ENCODE measurements at regions not wholly inside any gene's neighbourhood (a gene's known extent, or its start where the extent isn't known, plus 50 kb on each side); places are given as distances from the start of the nearest gene placed in this dataset.

GRCh38 chr2:136173126-136173525 lies 55.2 kb upstream of the CXCR4 start (continued):
- TF ChIP-seq ZBTB1 (tag by site-specific recombination; IDR thresholded peaks at IDR 0.05) (no peak), ZNF792 (tag by site-specific recombination; IDR thresholded peaks at IDR 0.05) (no peak), ZNF350 (tag by site-specific recombination; IDR thresholded peaks at IDR 0.05) (no peak), ZNF623 (tag by site-specific recombination; IDR thresholded peaks at IDR 0.05) (no peak), KLF1 (tag by site-specific recombination; IDR thresholded peaks at IDR 0.05) (no peak), ZBTB17 (tag by site-specific recombination; IDR thresholded peaks at IDR 0.05) (no peak), ZNF354C (tag by site-specific recombination; IDR thresholded peaks at IDR 0.05; ENCODE audit: borderline replicate concordance, low read depth) (no peak), ZNF501 (tag by site-specific recombination; IDR thresholded peaks at IDR 0.05) (no peak), HOXA7 (CRISPR knock-in tag; IDR thresholded peaks at IDR 0.05; ENCODE audit: borderline replicate concordance) (no peak), ZNF510 (tag by site-specific recombination; IDR thresholded peaks at IDR 0.05; ENCODE audit: insufficient replicate concordance) (no peak)
- TF ChIP-seq, protein P1, sequence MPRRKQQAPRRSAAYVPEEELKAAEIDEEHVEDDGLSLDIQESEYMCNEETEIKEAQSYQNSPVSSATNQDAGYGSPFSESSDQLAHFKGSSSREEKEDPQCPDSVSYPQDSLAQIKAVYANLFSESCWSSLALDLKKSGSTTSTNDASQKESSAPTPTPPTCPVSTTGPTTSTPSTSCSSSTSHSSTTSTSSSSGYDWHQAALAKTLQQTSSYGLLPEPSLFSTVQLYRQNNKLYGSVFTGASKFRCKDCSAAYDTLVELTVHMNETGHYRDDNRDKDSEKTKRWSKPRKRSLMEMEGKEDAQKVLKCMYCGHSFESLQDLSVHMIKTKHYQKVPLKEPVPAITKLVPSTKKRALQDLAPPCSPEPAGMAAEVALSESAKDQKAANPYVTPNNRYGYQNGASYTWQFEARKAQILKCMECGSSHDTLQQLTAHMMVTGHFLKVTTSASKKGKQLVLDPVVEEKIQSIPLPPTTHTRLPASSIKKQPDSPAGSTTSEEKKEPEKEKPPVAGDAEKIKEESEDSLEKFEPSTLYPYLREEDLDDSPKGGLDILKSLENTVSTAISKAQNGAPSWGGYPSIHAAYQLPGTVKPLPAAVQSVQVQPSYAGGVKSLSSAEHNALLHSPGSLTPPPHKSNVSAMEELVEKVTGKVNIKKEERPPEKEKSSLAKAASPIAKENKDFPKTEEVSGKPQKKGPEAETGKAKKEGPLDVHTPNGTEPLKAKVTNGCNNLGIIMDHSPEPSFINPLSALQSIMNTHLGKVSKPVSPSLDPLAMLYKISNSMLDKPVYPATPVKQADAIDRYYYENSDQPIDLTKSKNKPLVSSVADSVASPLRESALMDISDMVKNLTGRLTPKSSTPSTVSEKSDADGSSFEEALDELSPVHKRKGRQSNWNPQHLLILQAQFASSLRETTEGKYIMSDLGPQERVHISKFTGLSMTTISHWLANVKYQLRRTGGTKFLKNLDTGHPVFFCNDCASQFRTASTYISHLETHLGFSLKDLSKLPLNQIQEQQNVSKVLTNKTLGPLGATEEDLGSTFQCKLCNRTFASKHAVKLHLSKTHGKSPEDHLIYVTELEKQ (tag by site-specific recombination; IDR thresholded peaks at IDR 0.05; ENCODE audit: borderline replicate concordance) = no peak
- TF ChIP-seq, protein P2, sequence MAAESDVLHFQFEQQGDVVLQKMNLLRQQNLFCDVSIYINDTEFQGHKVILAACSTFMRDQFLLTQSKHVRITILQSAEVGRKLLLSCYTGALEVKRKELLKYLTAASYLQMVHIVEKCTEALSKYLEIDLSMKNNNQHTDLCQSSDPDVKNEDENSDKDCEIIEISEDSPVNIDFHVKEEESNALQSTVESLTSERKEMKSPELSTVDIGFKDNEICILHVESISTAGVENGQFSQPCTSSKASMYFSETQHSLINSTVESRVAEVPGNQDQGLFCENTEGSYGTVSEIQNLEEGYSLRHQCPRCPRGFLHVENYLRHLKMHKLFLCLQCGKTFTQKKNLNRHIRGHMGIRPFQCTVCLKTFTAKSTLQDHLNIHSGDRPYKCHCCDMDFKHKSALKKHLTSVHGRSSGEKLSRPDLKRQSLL (tag by site-specific recombination; IDR thresholded peaks at IDR 0.05) = no peak
- TF ChIP-seq, protein P3, sequence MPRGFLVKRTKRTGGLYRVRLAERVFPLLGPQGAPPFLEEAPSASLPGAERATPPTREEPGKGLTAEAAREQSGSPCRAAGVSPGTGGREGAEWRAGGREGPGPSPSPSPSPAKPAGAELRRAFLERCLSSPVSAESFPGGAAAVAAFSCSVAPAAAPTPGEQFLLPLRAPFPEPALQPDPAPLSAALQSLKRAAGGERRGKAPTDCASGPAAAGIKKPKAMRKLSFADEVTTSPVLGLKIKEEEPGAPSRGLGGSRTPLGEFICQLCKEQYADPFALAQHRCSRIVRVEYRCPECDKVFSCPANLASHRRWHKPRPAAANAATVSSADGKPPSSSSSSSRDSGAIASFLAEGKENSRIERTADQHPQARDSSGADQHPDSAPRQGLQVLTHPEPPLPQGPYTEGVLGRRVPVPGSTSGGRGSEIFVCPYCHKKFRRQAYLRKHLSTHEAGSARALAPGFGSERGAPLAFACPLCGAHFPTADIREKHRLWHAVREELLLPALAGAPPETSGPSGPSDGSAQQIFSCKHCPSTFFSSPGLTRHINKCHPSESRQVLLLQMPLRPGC (tag by site-specific recombination; IDR thresholded peaks at IDR 0.05) = no peak

- CTCF ChIA-PET = no interaction called here
- no peak overlapping the region for H3K27ac ChIP-seq (ENCODE audit: extremely low read depth, low read depth, low read length)
- no peaks in the 10 kb centered on the region for H3K36me3 ChIP-seq (ENCODE audit: control insufficient read depth in 2 of 2, insufficient read depth in 1 of 2, low read length in 2 of 2)
- POLR2A ChIA-PET = no interaction called here
- no peaks in the 10 kb centered on the region for H3K9me3 ChIP-seq (ENCODE audit: control insufficient read depth, insufficient read depth, low read depth, low read length)
- no peak overlapping the region for H3K4me3 ChIP-seq (ENCODE audit: low read depth, low read length)
- H3K4me1 ChIP-seq (ENCODE audit: control insufficient read depth, insufficient read depth, low read length) = no peaks in the 10 kb centered on the region
- TF ChIP-seq PRDM1 (tag by site-specific recombination; IDR thresholded peaks at IDR 0.05) (no peak), OVOL3 (tag by site-specific recombination; IDR thresholded peaks at IDR 0.05) (no peak), ZNF362 (tag by site-specific recombination; IDR thresholded peaks at IDR 0.05) (no peak), ZBTB11 (tag by site-specific recombination; conservative IDR thresholded peaks at IDR 0.05; ENCODE audit: low read depth) (no peak), FEZF1 (tag by site-specific recombination; IDR thresholded peaks at IDR 0.05) (no peak), ZNF580 (tag by site-specific recombination; IDR thresholded peaks at IDR 0.05) (no peak), ZNF416 (tag by site-specific recombination; IDR thresholded peaks at IDR 0.05) (no peak), ZNF202 (tag by site-specific recombination; IDR thresholded peaks at IDR 0.05; ENCODE audit: borderline replicate concordance) (no peak), ZNF132 (tag by site-specific recombination; IDR thresholded peaks at IDR 0.05; ENCODE audit: borderline replicate concordance) (no peak), ZNF558 (tag by site-specific recombination; IDR thresholded peaks at IDR 0.05) (no peak), ZXDB (tag by site-specific recombination; IDR thresholded peaks at IDR 0.05) (no peak), ZNF747 (tag by site-specific recombination; IDR thresholded peaks at IDR 0.05) (no peak), HOXA7 (CRISPR knock-in tag; IDR thresholded peaks at IDR 0.05; ENCODE audit: borderline replicate concordance) (no peak)
- TF ChIP-seq, protein P3 (tag by site-specific recombination; IDR thresholded peaks at IDR 0.05) = no peak
These were observed 53.3 kb upstream of the CXCR4 start for GRCh38 chr2:136171223-136171622.
